Testis (tissue), 2 donors: ENCODE measurements at regions not wholly inside any gene's neighbourhood (a gene's known extent, or its start where the extent isn't known, plus 50 kb on each side); places are given as distances from the start of the nearest gene placed in this dataset.
"Not testable (repeated sequence)": the region's sequence is repeated elsewhere in the genome, so short reads cannot be mapped to it uniquely, and the experiment has no call there.

Source experiments
- DNase-seq: peaks from one replicate; pipeline ENCODE4 v3.0.0-alpha.2; 2019
- H3K27ac ChIP-seq, 2 donors: fragments of 200-600 bp; sonication (generic); one replicate each; pipeline ENCODE4 v1.5.1; 2019
- H3K27me3 ChIP-seq: fragments of 200-600 bp; sonication (generic); one replicate; pipeline ENCODE4 v1.5.1; 2019
- H3K36me3 ChIP-seq: fragments of 200-600 bp; sonication (generic); one replicate; pipeline ENCODE4 v1.5.1; 2017; ENCODE audit warnings: low read depth; ENCODE audit errors: missing control alignments
- H3K4me1 ChIP-seq: fragments of 200-600 bp; sonication (generic); one replicate; pipeline ENCODE4 v1.5.1; 2019
- H3K4me3 ChIP-seq, 2 donors: fragments of 200-600 bp; sonication (generic); one replicate each; pipeline ENCODE4 v1.5.1; 2017 to 2019
- H3K9me3 ChIP-seq: fragments of 200-600 bp; sonication (generic); one replicate; pipeline ENCODE4 v1.5.1; 2017
- CTCF ChIP-seq, 3 experiments: fragments of 450-650 bp in 2 of 3; fragments of 200-600 bp in 1 of 3; sonication (generic) in 1 of 3; IDR thresholded peaks; one replicate each; pipeline ENCODE4 v1.5.1; 2016 to 2019; ENCODE audit warnings: antibody characterized with exemption in 3 of 3, mild to moderate bottlenecking in 2 of 3, moderate library complexity in 1 of 3
- POLR2A ChIP-seq: fragments of 450-650 bp; IDR thresholded peaks from one replicate; pipeline ENCODE4 v1.6.1; 2017; ENCODE audit warnings: antibody characterized with exemption, mild to moderate bottlenecking, moderate library complexity
- WGBS, 2 donors: methylation state at CpG; one replicate each; pipeline ENCODE4 v1.1.5; 2018; 5-methylcytosine and 5-hydroxymethylcytosine counted together
- intact Hi-C: fragments of 100-400 bp; cut with DNase I; formaldehyde crosslinking; loops from one replicate; pipeline ENCODE4 v1.15.1; 2023; ENCODE audit warnings: low total_unique reads

DNA sequence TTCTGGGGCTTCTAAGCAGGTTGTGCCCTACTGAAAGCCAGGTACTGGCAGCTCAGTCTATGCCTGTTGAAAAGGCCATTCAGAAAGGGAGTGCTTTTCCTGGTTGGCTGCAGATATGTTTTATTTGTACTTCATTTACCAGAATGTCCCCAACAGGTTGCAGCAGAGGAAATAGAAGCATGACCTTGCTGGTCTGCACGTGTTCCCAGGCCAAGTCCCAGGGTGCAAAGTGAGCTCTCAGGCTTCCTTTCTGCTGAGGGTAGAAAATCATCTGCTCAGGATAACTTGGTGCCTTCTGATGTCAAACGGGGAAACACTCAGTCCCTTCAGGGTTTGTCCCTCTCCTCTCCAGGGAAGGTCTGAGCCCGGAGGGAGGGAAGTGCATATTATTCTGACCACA lies 356.4 kb downstream of the BCL11B start:
- H3K4me3 ChIP-seq, result no peak overlapping the region
- TF ChIP-seq CTCF (IDR thresholded peaks at IDR 0.05) (no peak), POLR2A (no peak)
- no peaks in the 10 kb centered on the region for H3K36me3 ChIP-seq
- no peak overlapping the region for H3K27ac ChIP-seq
- H3K4me1 ChIP-seq, result peaks cover 4% of the 10 kb centered on the region
- intact Hi-C loops, result no loop called here
- WGBS, 2 donors, result 35 to 44% methylated on average over 2 to 3 of the region's 3 CpGs
- H3K9me3 ChIP-seq, result no peaks in the 10 kb centered on the region
- DNase-seq, result no peak
- H3K27me3 ChIP-seq, result no peaks in the 10 kb centered on the region

- no peak overlapping the region for H3K27ac ChIP-seq
- H3K9me3 ChIP-seq, result no peaks in the 10 kb centered on the region
- intact Hi-C loops, result no loop called here
- H3K4me3 ChIP-seq, result no peak overlapping the region
- 39 to 63% methylated on average over 3 to 4 of the region's 4 CpGs for WGBS, 2 donors
- DNase-seq, result no peak
- H3K4me1 ChIP-seq, result peaks cover 4% of the 10 kb centered on the region
- H3K36me3 ChIP-seq, result no peaks in the 10 kb centered on the region
- TF ChIP-seq CTCF (IDR thresholded peaks at IDR 0.05) (no peak), POLR2A (no peak)
- no peaks in the 10 kb centered on the region for H3K27me3 ChIP-seq
Measured at GRCh38 chr14:98916036-98916435, 356.0 kb downstream of the BCL11B start.

DNA sequence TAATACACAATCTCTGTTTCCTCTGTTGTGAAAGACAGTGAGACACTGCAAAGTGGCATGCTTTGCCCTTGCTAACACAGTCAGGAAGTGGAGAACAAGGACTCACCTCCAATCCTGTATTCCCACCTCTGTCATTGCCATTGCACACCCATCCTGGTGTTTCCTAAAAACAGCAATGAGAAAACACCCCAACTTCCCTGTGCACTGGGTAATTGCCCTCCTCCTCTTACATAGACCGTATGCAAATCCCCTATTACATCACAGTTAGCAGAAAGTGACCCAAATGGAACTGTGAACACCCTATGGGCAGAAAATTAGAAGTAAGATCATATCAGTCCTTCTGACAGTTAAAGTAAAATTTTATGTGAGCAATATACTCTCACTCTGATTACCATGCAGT lies 355.5 kb downstream of the BCL11B start:
- DNase-seq, result no peak
- no peak overlapping the region for H3K27ac ChIP-seq
- TF ChIP-seq CTCF (IDR thresholded peaks at IDR 0.05) (no peak), POLR2A (no peak)
- intact Hi-C loops, result no loop called here
- H3K4me1 ChIP-seq, result peaks cover 4% of the 10 kb centered on the region
- H3K4me3 ChIP-seq, result no peak overlapping the region
- no peaks in the 10 kb centered on the region for H3K27me3 ChIP-seq
- H3K9me3 ChIP-seq, result no peaks in the 10 kb centered on the region
- no peaks in the 10 kb centered on the region for H3K36me3 ChIP-seq
- 88% methylated on average over 1 of the region's 1 CpG for WGBS, 2 donors

DNA sequence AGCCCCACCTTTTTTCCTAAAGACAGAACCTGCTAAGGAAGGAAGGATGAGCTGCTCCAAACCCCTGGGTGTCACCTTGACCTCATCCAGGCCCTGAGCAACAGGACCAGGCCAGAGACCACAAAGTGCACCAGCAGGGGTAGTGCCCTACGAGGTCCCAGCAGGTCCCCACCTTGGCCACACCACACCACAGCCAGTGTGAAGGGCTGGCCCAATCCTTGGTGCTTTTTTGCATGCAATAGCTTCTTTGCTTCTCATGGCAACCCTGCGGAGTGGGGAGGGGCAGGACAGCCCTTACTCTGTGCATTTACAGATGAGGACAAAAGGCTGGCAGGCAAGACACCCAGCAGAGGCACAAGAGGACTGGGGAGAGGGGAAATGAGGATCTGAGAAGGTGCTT lies 352.6 kb downstream of the BCL11B start:
- WGBS, 2 donors, result 71 to 92% methylated on average over 2 of the region's 2 CpGs
- H3K9me3 ChIP-seq, result no peaks in the 10 kb centered on the region
- no peaks in the 10 kb centered on the region for H3K27me3 ChIP-seq
- no peaks in the 10 kb centered on the region for H3K36me3 ChIP-seq
- intact Hi-C loops, result no loop called here
- H3K27ac ChIP-seq, result no peak overlapping the region
- DNase-seq, result no peak
- no peak for TF ChIP-seq POLR2A
- TF ChIP-seq CTCF (IDR thresholded peaks at IDR 0.05), result no peak
- H3K4me1 ChIP-seq, result peaks cover 4% of the 10 kb centered on the region
- H3K4me3 ChIP-seq, result no peak overlapping the region

DNA sequence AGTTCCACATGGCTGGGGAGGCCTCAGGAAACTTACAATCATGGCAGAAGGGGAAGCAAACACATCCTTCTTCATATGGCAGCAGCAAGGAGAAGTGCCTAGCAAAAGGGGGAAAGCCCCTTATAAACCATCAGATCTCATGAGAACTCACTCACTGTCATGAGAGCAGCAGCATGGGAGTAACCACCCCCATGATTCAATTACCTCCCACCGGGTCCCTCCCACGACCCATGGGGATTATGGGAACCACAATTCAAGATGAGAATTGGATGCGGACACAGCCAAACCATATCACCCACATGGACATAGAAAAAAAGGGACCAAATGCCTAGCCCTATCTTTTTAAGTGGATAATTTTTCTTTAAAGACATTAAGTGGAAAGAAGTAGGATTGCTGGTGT lies 350.7 kb downstream of the BCL11B start:
- intact Hi-C loops, result not testable (repeated sequence)
- WGBS, 2 donors, result 85 to 95% methylated on average over 3 of the region's 3 CpGs

More for the DNA sequence above, 350.7 kb downstream of the BCL11B start:
- H3K27ac ChIP-seq, DNase-seq, H3K4me3 ChIP-seq, H3K36me3 ChIP-seq, H3K9me3 ChIP-seq, H3K4me1 ChIP-seq, H3K27me3 ChIP-seq: not testable (repeated sequence)
